Psoas muscle (tissue), 7 donors: ENCODE measurements at regions not wholly inside any gene's neighbourhood (a gene's known extent, or its start where the extent isn't known, plus 50 kb on each side); places are given as distances from the start of the nearest gene placed in this dataset.

Source experiments
- ATAC-seq, 4 donors: fragments of 200-7000 bp; cut with Tn5 transposase; one replicate each; pipeline ENCODE4 v1.9.1; 2020; ENCODE audit warnings: moderate library complexity in 3 of 4, mild to moderate bottlenecking in 2 of 4
- DNase-seq, 2 donors: peaks; one replicate each; pipeline ENCODE4 v3.0.0-alpha.2; 2020
- H3K27ac ChIP-seq: fragments of 200-600 bp; one replicate; pipeline ENCODE4 v1.8.0; 2022
- H3K27me3 ChIP-seq, 3 donors: fragments of 200-600 bp in 1 of 3; one replicate each; pipeline versions ENCODE4 v1.6.1 to v1.8.0; 2013 to 2022; ENCODE audit warnings: low read length in 2 of 3, mild to moderate bottlenecking in 2 of 3, moderate library complexity in 1 of 3; ENCODE audit not compliant: insufficient read depth in 3 of 3
- H3K36me3 ChIP-seq, 2 donors: fragments of 200-600 bp in 1 of 2; one replicate each; pipeline versions ENCODE4 v1.6.1 to v1.8.0; 2013 to 2022; ENCODE audit warnings: low read depth in 1 of 2, mild to moderate bottlenecking in 1 of 2, moderate library complexity in 1 of 2; ENCODE audit not compliant: insufficient read depth in 1 of 2
- H3K4me1 ChIP-seq: fragments of 200-600 bp; one replicate; pipeline ENCODE4 v1.8.0; 2022
- H3K4me3 ChIP-seq: fragments of 200-600 bp; one replicate; pipeline ENCODE4 v1.8.0; 2022; ENCODE audit warnings: mild to moderate bottlenecking
- H3K9me3 ChIP-seq: fragments of 200-600 bp; one replicate; pipeline ENCODE4 v1.8.0; 2022
- WGBS, 3 donors: extraction: QIAGEN DNeasy Blood & Tissue Kit; methylation state at CpG; one replicate each; pipeline versions ENCODE4 v1.1.6 to v1.1.7; 2013; 5-methylcytosine and 5-hydroxymethylcytosine counted together
- intact Hi-C, 2 donors: fragments of 100-400 bp; cut with DNase I; formaldehyde crosslinking; loops; one replicate each; pipeline versions ENCODE4 v1.11.0 to v1.14.2; 2022
- TF ChIP-seq, protein P1 (sequence below): fragments of 200-600 bp; IDR thresholded peaks from one replicate; pipeline ENCODE4 v1.8.0; 2022; ENCODE audit warnings: antibody characterized with exemption
- donor health status: healthy with polysubstance abuse.
- donor health status: DM: no; HTN: no; CAD: no; lungs with moderate emphysema.
- donor health status: Bipolar disorder and iron deficiency.
- donor health status: healthy.
- donor health status: DM: yes; HTN: yes; CAD: no.
- donor health status: DM: no; HTN: no; CAD: no.
- donor health status: DM: yes; HTN: yes; CAD: no.

DNA sequence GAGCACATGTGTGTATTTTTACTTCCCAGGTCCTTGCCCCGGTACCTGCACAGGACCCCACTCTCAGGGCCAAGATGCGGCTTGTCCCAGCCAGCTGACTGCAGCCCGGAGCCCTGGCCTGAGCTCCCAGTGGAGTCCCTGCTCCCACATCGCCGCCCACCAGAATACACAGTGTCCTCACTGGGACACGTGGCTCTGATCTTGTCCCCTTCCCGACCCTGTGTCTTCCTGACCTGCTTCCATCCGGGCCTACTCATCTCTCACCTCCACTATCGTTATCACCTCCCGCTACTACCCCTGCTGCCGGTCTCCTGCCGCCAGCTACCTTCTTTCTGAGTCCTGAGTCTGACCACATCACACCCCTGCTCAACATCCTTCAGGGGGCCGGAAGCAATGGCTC, 146.3 kb upstream of the CHST15 start:
- H3K9me3 ChIP-seq, result no peaks in the 10 kb centered on the region
- H3K27me3 ChIP-seq, result no peaks in the 10 kb centered on the region
- ATAC-seq (no peak), DNase-seq (no peak)
- 73 to 81% (median 74%) methylated on average over 12 to 13 of the region's 13 CpGs for WGBS, 3 donors
- no peaks in the 10 kb centered on the region for H3K36me3 ChIP-seq
- TF ChIP-seq, protein P1, sequence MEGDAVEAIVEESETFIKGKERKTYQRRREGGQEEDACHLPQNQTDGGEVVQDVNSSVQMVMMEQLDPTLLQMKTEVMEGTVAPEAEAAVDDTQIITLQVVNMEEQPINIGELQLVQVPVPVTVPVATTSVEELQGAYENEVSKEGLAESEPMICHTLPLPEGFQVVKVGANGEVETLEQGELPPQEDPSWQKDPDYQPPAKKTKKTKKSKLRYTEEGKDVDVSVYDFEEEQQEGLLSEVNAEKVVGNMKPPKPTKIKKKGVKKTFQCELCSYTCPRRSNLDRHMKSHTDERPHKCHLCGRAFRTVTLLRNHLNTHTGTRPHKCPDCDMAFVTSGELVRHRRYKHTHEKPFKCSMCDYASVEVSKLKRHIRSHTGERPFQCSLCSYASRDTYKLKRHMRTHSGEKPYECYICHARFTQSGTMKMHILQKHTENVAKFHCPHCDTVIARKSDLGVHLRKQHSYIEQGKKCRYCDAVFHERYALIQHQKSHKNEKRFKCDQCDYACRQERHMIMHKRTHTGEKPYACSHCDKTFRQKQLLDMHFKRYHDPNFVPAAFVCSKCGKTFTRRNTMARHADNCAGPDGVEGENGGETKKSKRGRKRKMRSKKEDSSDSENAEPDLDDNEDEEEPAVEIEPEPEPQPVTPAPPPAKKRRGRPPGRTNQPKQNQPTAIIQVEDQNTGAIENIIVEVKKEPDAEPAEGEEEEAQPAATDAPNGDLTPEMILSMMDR, result no peak
- intact Hi-C loops, result no loop called here
- no peaks in the 10 kb centered on the region for H3K4me1 ChIP-seq
- H3K27ac ChIP-seq, result no peak overlapping the region
- no peak overlapping the region for H3K4me3 ChIP-seq

DNA sequence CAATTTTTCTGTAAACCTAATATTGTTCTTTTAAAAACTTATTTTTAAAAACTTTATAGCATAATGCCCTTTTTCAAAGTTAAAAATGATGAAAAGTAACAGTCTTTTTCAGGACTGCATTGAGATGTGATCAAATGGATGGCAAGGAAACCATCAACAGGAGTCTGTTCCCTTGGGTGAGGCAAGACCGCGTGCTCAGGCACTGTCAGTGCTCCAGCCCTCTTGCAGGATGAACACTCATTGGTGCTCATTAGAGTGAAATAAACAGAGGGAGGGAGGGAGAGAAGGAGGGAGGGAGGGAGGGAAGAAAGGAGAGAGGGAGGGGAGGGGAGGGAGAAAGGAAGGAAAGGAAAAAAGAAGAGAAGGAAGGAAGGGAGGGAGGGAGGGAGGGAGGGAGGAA, 145.7 kb upstream of the CHST15 start:
- Histone ChIP-seq H3K4me1 (no peaks in the 10 kb centered on the region), H3K27ac (no peak overlapping the region), H3K4me3 (no peak overlapping the region), H3K9me3 (no peaks in the 10 kb centered on the region), H3K27me3 (no peaks in the 10 kb centered on the region), H3K36me3 (no peaks in the 10 kb centered on the region)
- DNase-seq (no peak), ATAC-seq (no peak)
- TF ChIP-seq, protein P1, result no peak
- intact Hi-C loops, result no loop called here
- 53 to 59% (median 53%) methylated on average over 2 of the region's 2 CpGs for WGBS, 3 donors

DNA sequence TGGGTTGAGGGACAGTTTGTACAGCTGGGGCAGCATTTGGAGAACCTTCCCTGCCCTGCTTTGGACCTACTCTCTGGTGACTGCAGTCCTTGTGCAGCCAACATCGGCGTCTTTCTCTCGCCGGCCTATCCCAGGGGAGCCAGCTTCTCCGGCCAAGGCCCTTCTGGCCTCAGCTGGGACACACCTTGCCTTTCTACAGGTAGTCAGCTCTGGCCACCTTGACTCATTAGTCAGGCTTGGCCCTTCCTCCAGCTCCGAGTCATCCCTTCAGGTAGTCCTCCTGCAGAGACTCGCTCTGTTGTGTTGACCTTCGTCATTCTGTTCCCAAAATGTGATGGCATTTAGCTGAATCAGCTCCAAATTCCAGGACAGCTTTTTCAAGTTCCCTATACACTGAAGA, 145.0 kb upstream of the CHST15 start:
- H3K27me3 ChIP-seq, result no peaks in the 10 kb centered on the region
- ATAC-seq (no peak), DNase-seq (no peak)
- intact Hi-C loops, result no loop called here
- no peak overlapping the region for H3K27ac ChIP-seq
- no peaks in the 10 kb centered on the region for H3K36me3 ChIP-seq
- H3K4me3 ChIP-seq, result no peak overlapping the region
- H3K4me1 ChIP-seq, result no peaks in the 10 kb centered on the region
- H3K9me3 ChIP-seq, result no peaks in the 10 kb centered on the region
- WGBS, 3 donors, result 82 to 88% (median 86%) methylated on average over 8 of the region's 8 CpGs
- TF ChIP-seq, protein P1, result no peak

DNA sequence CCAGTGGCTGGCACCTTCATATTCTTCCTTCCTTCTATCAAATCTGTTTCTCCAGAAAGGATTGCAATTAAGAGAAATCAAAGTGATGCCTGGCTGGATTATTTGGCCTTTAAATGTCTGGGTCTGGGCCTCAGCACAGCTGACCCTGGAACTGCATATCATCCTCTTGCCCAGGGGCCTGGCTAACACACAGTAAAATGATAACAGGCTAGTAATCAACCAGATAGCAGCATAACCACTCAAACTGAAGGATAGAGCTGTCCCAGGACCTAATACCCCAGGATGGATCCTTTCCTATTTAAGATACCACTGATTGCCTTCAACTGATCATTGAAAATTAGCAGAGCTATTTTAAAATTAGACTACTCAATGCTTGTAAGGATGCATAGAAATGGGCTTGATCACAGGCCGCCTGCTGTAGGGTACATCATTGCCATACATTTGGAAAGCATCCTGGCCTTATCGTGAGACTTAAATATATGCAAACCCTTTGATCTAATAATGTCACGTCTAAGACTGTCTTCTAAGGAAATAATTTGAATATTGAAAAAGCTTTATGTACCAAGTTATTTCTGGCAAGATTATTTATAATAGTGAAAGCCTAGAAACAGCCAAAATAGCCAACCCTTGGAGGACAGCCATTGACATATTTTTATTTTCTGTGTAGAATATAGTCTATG, 144.0 kb upstream of the CHST15 start:
- intact Hi-C loops, result no loop called here
- TF ChIP-seq, protein P1, result no peak
- H3K36me3 ChIP-seq, result no peaks in the 10 kb centered on the region
- WGBS, 3 donors, result 72 to 92% (median 74%) methylated on average over 3 of the region's 3 CpGs
- H3K9me3 ChIP-seq, result no peaks in the 10 kb centered on the region
- no peak for DNase-seq
- no peak overlapping the region for H3K4me3 ChIP-seq
- H3K4me1 ChIP-seq, result no peaks in the 10 kb centered on the region
- ATAC-seq, result no peak
- no peaks in the 10 kb centered on the region for H3K27me3 ChIP-seq
- H3K27ac ChIP-seq, result no peak overlapping the region

DNA sequence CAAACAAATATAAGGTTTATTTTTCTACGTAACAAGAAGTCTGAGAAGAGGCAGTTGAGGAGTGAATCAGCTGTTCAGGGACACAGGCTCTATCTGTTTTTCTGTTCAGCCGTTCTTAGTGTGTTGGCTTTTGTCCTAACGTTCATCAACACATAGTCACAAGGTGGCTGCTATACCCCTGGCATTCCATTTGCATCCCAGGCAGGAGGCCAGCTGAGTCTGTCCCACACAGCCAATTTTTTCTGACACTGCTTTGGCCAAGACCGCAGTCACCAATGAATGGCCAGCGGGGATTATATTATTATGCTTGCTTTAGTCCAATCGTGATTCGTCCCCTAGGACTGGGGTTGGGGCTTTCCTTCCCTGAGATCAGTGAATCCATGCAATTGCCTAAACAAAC, 143.4 kb upstream of the CHST15 start:
- Histone ChIP-seq H3K27me3 (no peaks in the 10 kb centered on the region), H3K9me3 (no peaks in the 10 kb centered on the region), H3K4me1 (no peaks in the 10 kb centered on the region), H3K36me3 (no peaks in the 10 kb centered on the region), H3K27ac (no peak overlapping the region), H3K4me3 (no peak overlapping the region)
- WGBS, 3 donors, result 30 to 41% (median 41%) methylated on average over 7 of the region's 7 CpGs
- TF ChIP-seq, protein P1, result no peak
- no peak for ATAC-seq
- intact Hi-C loops, result no loop called here
- DNase-seq, result no peak
